NT2/D1 (cell line): ENCODE measurements at regions not wholly inside any gene's neighbourhood (a gene's known extent, or its start where the extent isn't known, plus 50 kb on each side); places are given as distances from the start of the nearest gene placed in this dataset.

Source experiments
- YY1 ChIP-seq: IDR thresholded peaks from 2 replicates; pipeline ENCODE4 v1.6.1; 2011; ENCODE audit not compliant: insufficient read length, insufficient read depth
- ZNF274 ChIP-seq: IDR thresholded peaks from 2 replicates; pipeline ENCODE4 v1.6.1; 2011; ENCODE audit warnings: mild to moderate bottlenecking, low read depth, low read length

DNA sequence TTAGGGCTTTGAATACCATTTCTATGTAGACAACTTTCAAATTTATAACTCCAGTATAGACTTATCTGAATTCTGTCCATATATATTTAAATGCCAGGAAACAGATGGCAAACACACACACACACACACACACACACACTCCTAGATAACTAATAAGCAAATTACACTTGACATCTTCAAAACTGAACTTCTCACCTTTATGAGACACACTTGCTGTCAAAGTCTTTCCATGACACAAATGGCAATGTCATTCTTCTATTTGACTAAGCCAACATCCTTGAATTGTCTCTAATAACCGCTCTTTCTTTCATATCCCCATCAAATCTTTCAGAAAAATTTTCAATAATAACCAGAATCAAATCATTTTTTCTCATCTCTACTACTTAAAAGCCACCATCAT, 402.4 kb downstream of the PCDH18 start:
- no peak for TF ChIP-seq ZNF274
- TF ChIP-seq YY1, result no peak
